ENCODE measurements at regions not wholly inside any gene's neighbourhood (a gene's known extent, or its start where the extent isn't known, plus 50 kb on each side); places are given as distances from the start of the nearest gene placed in this dataset.

DNA sequence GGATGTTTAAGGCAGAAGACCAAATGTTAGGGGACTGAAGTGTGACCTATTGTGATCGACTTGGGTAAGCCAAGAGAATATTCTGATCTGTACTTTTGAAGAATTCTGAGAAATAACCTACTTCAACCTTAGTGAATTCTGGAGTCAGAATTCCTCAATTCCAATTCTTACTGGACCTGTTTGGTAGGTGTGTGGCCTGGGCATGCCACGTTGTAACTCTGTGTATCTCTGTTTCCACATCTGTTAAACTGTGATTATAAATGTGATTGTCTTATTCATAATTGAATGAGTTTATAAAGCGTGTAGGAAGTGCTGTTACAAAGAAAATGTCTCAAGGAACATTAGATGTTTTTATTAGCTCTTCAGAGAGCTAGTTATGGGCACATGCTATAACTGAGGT lies 64.5 kb downstream of the TUSC1 start:
- no peak for DNase-seq

GRCh38 chr9:25603106-25603505 lies 75.1 kb downstream of the TUSC1 start:
- DNase-seq: no peak

DNA sequence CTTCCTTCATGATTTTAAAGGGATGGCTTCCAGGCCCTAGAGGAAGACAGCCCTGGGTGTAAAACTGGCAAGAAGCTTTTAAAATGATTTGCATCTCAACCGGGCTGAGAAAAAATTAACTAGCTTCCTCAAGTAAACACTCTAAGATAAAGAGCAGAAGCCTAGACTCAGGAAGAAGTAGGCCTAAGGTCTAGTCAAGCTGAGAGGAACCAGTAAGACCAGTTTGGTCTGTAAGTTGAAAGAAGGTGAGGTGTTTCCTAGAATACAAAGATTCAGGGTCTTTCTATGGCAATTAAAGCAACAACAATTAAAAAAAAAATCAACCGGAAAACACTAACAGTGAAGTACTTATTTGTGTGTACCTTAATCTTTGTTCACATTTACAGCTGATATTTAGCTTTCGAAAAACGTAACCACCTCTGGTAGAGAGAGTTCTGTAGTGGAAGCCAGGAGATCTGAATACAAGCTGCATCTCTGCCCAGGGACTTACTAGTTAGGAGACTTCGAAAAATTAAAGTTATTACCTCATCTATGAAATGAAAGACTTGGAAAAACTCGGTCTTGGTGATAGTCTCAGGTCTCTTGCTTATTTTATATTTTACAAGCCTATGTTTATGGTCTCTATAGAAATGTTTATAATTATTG lies 75.7 kb downstream of the TUSC1 start:
- peak; percentile 61 for DNase-seq

DNA sequence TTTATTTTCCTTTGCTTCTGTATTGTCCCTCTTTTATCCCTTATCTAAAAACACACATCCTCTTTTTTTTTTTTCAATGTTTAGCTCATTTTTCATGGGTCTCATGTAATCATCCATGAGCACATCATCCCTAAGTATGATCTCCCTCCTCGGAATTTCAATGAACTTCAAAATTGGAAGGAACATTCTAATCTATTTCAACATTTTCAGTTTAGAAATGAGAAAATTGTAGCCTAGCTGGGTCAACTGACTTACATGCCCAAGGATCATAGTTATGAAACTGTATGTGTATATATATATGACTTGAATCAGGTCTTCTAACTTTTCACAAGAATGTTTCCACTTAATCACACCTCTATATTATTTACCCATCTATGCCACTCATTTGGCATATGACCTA lies 77.7 kb downstream of the TUSC1 start:
- no peak for DNase-seq

GRCh38 chr9:25584611-25585010 lies 93.6 kb downstream of the TUSC1 start:
- DNase-seq: no peak

GRCh38 chr9:25573281-25573680 lies 105.0 kb downstream of the TUSC1 start:
- DNase-seq: no peak

DNA sequence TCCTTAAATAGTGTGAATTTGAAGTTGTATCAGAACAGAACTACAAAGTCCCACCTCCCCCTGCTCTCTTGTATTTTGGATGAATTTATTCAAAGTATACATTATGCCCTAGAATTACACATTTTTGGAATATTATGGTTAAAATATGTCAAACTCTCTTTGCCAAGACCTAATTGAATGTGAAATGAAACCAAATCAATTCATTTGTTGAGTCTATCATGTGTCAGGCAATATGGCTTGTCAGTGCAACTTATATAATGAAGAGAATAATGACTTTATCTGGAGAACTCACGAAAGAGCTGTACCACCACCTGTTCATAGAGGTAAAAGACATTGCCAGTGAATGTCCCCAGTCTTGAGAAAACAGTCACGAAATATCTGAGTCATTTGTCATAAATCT lies 106.8 kb downstream of the TUSC1 start:
- no peak for DNase-seq

GRCh38 chr9:25570802-25571201 lies 107.4 kb downstream of the TUSC1 start:
- peak; percentile 42 for DNase-seq

- DNase-seq: no peak
These were observed 116.1 kb downstream of the TUSC1 start for GRCh38 chr9:25562101-25562500.

- DNase-seq: no peak
These were observed 120.5 kb downstream of the TUSC1 start for GRCh38 chr9:25557645-25558300.

DNA sequence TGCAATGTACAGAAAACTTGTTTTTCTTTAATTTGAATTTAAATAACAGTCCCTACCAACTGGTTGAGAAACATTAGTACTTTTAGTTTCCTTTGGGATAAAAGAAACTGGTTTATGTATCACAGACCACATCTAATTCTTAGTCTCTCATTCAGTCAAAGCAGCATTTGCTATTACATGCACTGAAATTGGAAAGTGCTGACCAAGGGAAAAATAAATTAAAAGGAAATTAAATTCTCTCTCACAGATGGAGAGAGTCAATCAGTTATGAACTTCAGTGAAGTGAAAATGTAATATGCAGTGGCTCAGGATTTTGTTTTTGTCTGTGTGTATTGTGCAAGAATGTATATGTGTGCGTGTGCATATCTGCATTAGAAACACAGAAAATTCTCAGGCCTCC lies 121.7 kb downstream of the TUSC1 start:
- DNase-seq: no peak

- DNase-seq: no peak
These were observed 129.4 kb downstream of the TUSC1 start for GRCh38 chr9:25548847-25549246.

- DNase-seq: no peak
These were observed 134.4 kb downstream of the TUSC1 start for GRCh38 chr9:25543806-25544205.

- peak; percentile 67 for DNase-seq
These were observed 135.9 kb downstream of the TUSC1 start for GRCh38 chr9:25542319-25542718.

DNA sequence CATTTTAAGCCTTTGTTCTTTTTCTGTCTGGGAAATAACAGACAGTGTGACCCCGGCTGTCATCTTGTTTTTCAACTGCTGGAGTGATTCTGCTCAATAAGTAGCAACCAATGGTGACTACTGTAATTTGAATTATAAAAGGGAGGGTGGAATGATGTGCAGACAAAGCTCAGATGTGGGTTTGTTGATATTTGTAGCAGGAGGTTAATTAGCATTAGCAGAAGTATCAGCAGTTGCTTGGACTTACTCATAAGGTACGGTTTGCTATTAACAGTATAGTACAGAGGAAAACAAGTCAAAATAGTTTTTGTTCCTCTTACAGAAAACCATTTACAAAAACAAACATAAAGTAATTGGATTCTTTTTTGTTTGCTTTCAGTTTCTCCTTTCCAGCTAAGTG lies 140.4 kb downstream of the TUSC1 start:
- no peak for DNase-seq

GRCh38 chr9:25519286-25519685 lies 159.0 kb downstream of the TUSC1 start:
- DNase-seq: no peak

DNA sequence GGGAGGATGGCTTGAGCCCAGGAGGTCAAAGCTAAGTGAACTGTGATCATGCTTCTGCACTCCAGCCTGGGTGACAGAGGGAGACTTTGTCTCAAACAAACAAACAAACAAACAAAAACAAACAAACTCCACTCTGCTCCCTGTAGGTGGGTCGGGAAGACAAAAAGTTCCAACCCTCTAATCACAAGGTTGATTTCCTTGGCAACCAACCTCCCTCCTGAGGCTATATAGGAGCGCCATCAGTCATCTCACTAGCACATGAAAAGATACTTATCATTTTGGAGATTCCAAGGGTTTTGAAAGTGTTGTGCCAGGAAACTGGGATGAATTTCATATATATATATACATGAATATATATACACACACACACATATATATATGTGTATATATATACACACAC lies 160.5 kb downstream of the TUSC1 start:
- no peak for DNase-seq

- peak; percentile 59 for DNase-seq
These were observed 164.7 kb downstream of the TUSC1 start for GRCh38 chr9:25513509-25514033.

- no peak for DNase-seq
These were observed 172.6 kb downstream of the TUSC1 start for GRCh38 chr9:25505644-25506043.

GRCh38 chr9:25481372-25481771 lies 196.9 kb downstream of the TUSC1 start:
- no peak for DNase-seq

- no peak for DNase-seq
These were observed 197.5 kb downstream of the TUSC1 start for GRCh38 chr9:25480696-25481095.

- DNase-seq: no peak
These were observed 205.6 kb downstream of the TUSC1 start for GRCh38 chr9:25472681-25473080.

- no peak for DNase-seq
These were observed 206.1 kb downstream of the TUSC1 start for GRCh38 chr9:25472085-25472607.

DNA sequence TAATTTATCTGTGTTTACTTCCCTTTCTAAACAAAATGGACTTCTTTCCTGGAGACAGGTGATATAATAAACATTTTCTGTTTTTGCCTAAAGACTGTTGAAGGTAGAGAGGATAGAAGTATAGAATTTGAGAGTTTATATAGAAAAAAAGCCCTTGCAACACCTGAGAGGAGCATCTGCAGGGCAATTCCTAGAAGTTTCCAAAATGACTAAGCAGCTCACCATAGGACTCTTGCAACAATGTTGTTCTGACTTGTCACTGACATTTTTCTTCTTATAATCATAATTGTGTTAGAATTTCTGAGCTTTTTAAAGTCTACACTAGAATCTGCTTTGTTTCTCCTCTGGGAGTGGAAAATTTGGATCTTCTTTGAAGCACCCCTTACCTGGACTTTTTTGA lies 216.8 kb downstream of the TUSC1 start:
- DNase-seq: no peak

- DNase-seq: no peak
These were observed 224.4 kb downstream of the TUSC1 start for GRCh38 chr9:25453875-25454274.

Measured in islet precursor cell (in vitro differentiated cells).